Ishikawa (cell line): ENCODE measurements at regions not wholly inside any gene's neighbourhood (a gene's known extent, or its start where the extent isn't known, plus 50 kb on each side); places are given as distances from the start of the nearest gene placed in this dataset.

ENCODE experiments used
- CEBPB ChIP-seq: IDR thresholded peaks from 2 replicates; pipeline ENCODE4 v1.6.1; 2012
- CREB1 ChIP-seq: IDR thresholded peaks from 2 replicates; pipeline ENCODE4 v1.6.1; 2012; ENCODE audit warnings: low read depth
- EGR1 ChIP-seq: IDR thresholded peaks from 2 replicates; pipeline ENCODE4 v1.6.1; 2012
- EP300 ChIP-seq: IDR thresholded peaks from 2 replicates; pipeline ENCODE4 v1.6.1; 2012; ENCODE audit warnings: borderline replicate concordance
- FOXM1 ChIP-seq: IDR thresholded peaks from 2 replicates; pipeline ENCODE4 v1.6.1; 2012; ENCODE audit warnings: low read depth, borderline replicate concordance
- MAX ChIP-seq: IDR thresholded peaks from 2 replicates; pipeline ENCODE4 v1.6.1; 2012
- NFIC ChIP-seq: IDR thresholded peaks from 2 replicates; pipeline ENCODE4 v1.6.1; 2012
- RAD21 ChIP-seq: IDR thresholded peaks from 2 replicates; pipeline ENCODE4 v1.6.1; 2012; ENCODE audit warnings: low read depth
- REST ChIP-seq: IDR thresholded peaks from 2 replicates; pipeline ENCODE4 v1.6.1; 2012; ENCODE audit warnings: low read depth, mild to moderate bottlenecking
- TAF1 ChIP-seq: IDR thresholded peaks from 2 replicates; pipeline ENCODE4 v1.6.1; 2012; ENCODE audit warnings: low read depth, mild to moderate bottlenecking
- TCF12 ChIP-seq: IDR thresholded peaks from 2 replicates; pipeline ENCODE4 v1.6.1; 2012; ENCODE audit warnings: low read depth
- TEAD4 ChIP-seq: IDR thresholded peaks from 2 replicates; pipeline ENCODE4 v1.6.1; 2012
- YY1 ChIP-seq: IDR thresholded peaks from 2 replicates; pipeline ENCODE4 v1.6.1; 2012; ENCODE audit warnings: low read depth
- ZBTB7A ChIP-seq: IDR thresholded peaks from 2 replicates; pipeline ENCODE4 v1.6.1; 2012; ENCODE audit warnings: low read depth
- TF ChIP-seq, protein P1 (sequence below): IDR thresholded peaks from 2 replicates; pipeline ENCODE4 v1.6.1; 2012

DNA sequence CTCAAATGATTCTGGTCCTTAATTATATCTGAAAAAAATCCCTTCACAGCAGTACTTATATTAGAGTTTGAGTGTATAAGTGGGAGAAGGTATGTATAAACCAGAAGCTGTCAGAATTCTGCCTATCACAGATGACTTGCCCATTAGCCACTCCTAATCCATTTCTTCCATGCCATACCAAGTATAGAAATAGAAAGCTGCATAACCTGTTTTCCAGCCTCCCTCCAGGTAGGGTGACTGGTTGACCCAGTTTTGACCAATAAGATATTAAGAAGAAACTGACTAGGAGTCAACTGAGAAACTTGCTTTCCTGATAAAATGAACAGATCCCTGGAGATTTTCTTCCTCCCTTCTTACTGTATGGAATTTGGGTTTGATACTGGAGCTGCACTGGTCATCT is 112.2 kb upstream of the GRIK2 start:
- no peak; the same call in 1 of the 2 replicates for TF ChIP-seq EP300

DNA sequence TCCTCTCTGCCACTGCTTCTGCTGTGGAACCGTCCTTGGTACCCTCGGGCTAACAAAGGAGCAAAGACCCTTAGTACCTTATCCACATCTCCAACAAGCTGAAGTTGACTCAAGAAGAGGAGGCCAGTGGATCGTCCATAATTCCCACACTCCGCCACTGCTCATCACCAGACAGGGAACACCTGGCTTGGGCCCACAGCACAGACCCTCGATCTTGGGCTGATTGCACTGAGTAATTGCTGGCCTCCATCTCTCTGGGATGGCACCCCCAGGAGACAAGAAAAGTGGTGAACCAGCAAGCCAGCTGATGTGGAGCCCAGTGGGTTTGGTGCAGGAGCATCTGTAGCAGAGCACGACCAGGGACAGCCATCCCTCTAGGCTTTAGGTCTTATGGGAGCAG is 109.4 kb upstream of the GRIK2 start:
- no peak for TF ChIP-seq CREB1
- TF ChIP-seq FOXM1 = no peak
- no peak for TF ChIP-seq ZBTB7A
- TF ChIP-seq, protein P1, sequence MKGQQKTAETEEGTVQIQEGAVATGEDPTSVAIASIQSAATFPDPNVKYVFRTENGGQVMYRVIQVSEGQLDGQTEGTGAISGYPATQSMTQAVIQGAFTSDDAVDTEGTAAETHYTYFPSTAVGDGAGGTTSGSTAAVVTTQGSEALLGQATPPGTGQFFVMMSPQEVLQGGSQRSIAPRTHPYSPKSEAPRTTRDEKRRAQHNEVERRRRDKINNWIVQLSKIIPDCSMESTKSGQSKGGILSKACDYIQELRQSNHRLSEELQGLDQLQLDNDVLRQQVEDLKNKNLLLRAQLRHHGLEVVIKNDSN = no peak
- no peak for TF ChIP-seq RAD21
- no peak for TF ChIP-seq MAX
- no peak for TF ChIP-seq REST
- TF ChIP-seq TCF12 = no peak
- no peak for TF ChIP-seq NFIC
- no peak for TF ChIP-seq YY1
- no peak for TF ChIP-seq CEBPB
- no peak for TF ChIP-seq TAF1
- no peak for TF ChIP-seq TEAD4
- TF ChIP-seq EP300 = no peak
- TF ChIP-seq EGR1 = no peak

GRCh38 chr6:101286146-101286545 is 107.4 kb upstream of the GRIK2 start:
- TF ChIP-seq TCF12 (no peak), ZBTB7A (no peak), FOXM1 (no peak), YY1 (no peak), EP300 (no peak), EGR1 (no peak), NFIC (no peak), RAD21 (no peak), REST (no peak), MAX (no peak)
- TF ChIP-seq, protein P1 = no peak

DNA sequence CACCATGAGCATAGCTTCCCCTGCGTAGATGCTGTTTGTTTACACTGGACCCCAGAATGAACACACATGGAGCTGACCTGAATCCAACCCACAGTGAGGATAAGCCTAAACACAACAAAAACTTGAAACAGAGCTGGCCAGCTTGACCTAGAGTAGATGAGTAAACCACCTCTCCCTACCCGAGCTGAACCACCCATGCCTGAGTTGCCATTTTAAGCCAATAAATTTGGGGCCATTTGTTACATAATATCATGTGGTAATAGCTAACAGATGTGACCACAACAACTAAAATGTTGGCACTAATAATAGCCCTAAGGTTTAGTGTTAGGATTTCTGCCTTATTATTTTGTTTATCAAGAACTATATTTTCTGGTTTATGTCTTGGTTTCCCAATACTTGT is 103.2 kb upstream of the GRIK2 start:
- TF ChIP-seq CREB1 = no peak
- no peak for TF ChIP-seq RAD21
- TF ChIP-seq CEBPB = no peak
- no peak for TF ChIP-seq TEAD4
- no peak for TF ChIP-seq YY1
- no peak for TF ChIP-seq FOXM1
- TF ChIP-seq, protein P1 = no peak
- no peak for TF ChIP-seq NFIC
- no peak for TF ChIP-seq EGR1
- TF ChIP-seq ZBTB7A = no peak
- no peak for TF ChIP-seq EP300
- no peak for TF ChIP-seq TCF12
- TF ChIP-seq REST = no peak
- no peak for TF ChIP-seq TAF1
- no peak for TF ChIP-seq MAX
